HCT116 (cell line): ENCODE measurements at regions not wholly inside any gene's neighbourhood (a gene's known extent, or its start where the extent isn't known, plus 50 kb on each side); places are given as distances from the start of the nearest gene placed in this dataset.

ENCODE experiments used
- ATAC-seq: fragments of 200-7000 bp; cut with Tn5 transposase; 2 replicates; pipeline ENCODE4 v1.9.1; 2020; ENCODE audit warnings: mild to moderate bottlenecking, moderate library complexity
- BruUV-seq: library from RNA; stranded (reverse); fragments of 400-500 nt; replicated peaks from 2 replicates; lab custom pipeline; 2021; lab: Mats Ljungman, UMichigan
- CTCF ChIA-PET: fragments of 300-600 bp; sonication (Branson Sonifier 250); formaldehyde crosslinking; loops from one replicate; lab custom pipeline; 2021; ENCODE audit warnings: antibody characterized with exemption; lab: Charles Lee
- POLR2A ChIA-PET: fragments of 300-600, 350-600 bp; sonication (Branson Sonifier 250); formaldehyde crosslinking; loops from one replicate; lab custom pipeline; 2021; ENCODE audit warnings: antibody characterized with exemption; lab: Charles Lee
- RAD21 ChIA-PET, 2 experiments: fragments of 300-600 bp; sonication (Branson Sonifier 250); formaldehyde crosslinking; loops; one replicate each; lab custom pipeline; 2023; ENCODE audit warnings: low total read pairs in 2 of 2; ENCODE audit not compliant: uncharacterized antibody in 2 of 2, unreplicated experiment in 2 of 2, low non-redundant PET in 1 of 2; lab: Charles Lee
- DNase-seq: peaks from one replicate; pipeline ENCODE4 v3.0.0-alpha.2; 2010; ENCODE audit warnings: low read depth, low spot score
- H2AFZ ChIP-seq: fragments of 200-600 bp; shearing (Covaris generic), sonication (generic); 2 replicates; pipeline ENCODE4 v1.6.1; 2017; ENCODE audit warnings: low read depth, mixed run types, mixed read lengths, antibody characterized with exemption, low read length; ENCODE audit not compliant: poor library complexity, severe bottlenecking
- H3K27ac ChIP-seq: 2 replicates; pipeline ENCODE4 v1.5.1; 2012; ENCODE audit warnings: low read depth, low read length
- H3K27me3 ChIP-seq: fragments of 200-600 bp; sonication (generic); 2 replicates; pipeline ENCODE4 v1.6.1; 2016; ENCODE audit warnings: mixed run types, low read length, mixed read lengths; ENCODE audit not compliant: insufficient read depth
- H3K36me3 ChIP-seq, 2 experiments: fragments of 200-500 bp in 1 of 2; fragments of 200-600 bp in 1 of 2; sonication (Bioruptor generic) in 1 of 2; sonication (generic) in 1 of 2; 2 replicates each; pipeline versions ENCODE4 v1.5.1 to v1.6.1; 2014 to 2016; ENCODE audit warnings: low read length in 2 of 2, inconsistent platforms in 1 of 2, mixed read lengths in 1 of 2, mixed run types in 1 of 2; ENCODE audit not compliant: insufficient read depth in 2 of 2, control insufficient read depth in 1 of 2
- H3K4me1 ChIP-seq, 2 experiments: fragments of 200-600 bp in 1 of 2; sonication (generic) in 1 of 2; 2 replicates each; pipeline versions ENCODE4 v1.5.1 to v1.6.1; 2012 to 2017; ENCODE audit warnings: low read length in 2 of 2, inconsistent platforms in 1 of 2, mild to moderate bottlenecking in 1 of 2, mixed read lengths in 1 of 2, mixed run types in 1 of 2, moderate library complexity in 1 of 2; ENCODE audit not compliant: insufficient read depth in 2 of 2, control insufficient read depth in 1 of 2
- H3K4me2 ChIP-seq: fragments of 200-600 bp; sonication (generic); 2 replicates; pipeline ENCODE4 v1.6.1; 2017; ENCODE audit warnings: mixed run types, low read length, mixed read lengths
- H3K4me3 ChIP-seq, 2 experiments: fragments of 200-600 bp in 1 of 2; sonication (generic) in 1 of 2; replicated peaks in 1 of 2; 2 replicates each; pipeline ENCODE4 v1.5.1; 2011 to 2016; ENCODE audit warnings: low read length in 2 of 2, control low read depth in 1 of 2, low read depth in 1 of 2, mild to moderate bottlenecking in 1 of 2, mixed read lengths in 1 of 2, mixed run types in 1 of 2
- H3K79me2 ChIP-seq: fragments of 200-600 bp; sonication (generic); 2 replicates; pipeline ENCODE4 v1.6.1; 2017; ENCODE audit warnings: mild to moderate bottlenecking, mixed run types, low read length, moderate library complexity, mixed read lengths; ENCODE audit not compliant: insufficient read depth
- H3K9ac ChIP-seq: fragments of 200-600 bp; sonication (generic); 2 replicates; pipeline ENCODE4 v1.6.1; 2016; ENCODE audit warnings: low read length, mixed read lengths
- H3K9me2 ChIP-seq: fragments of 200-600 bp; sonication (generic), shearing (Covaris generic); 2 replicates; pipeline ENCODE4 v1.6.1; 2017; ENCODE audit warnings: mixed run types, mild to moderate bottlenecking, moderate library complexity; ENCODE audit not compliant: insufficient read depth
- H3K9me3 ChIP-seq, 2 experiments: fragments of 200-500 bp in 1 of 2; fragments of 200-600 bp in 1 of 2; sonication (Bioruptor generic) in 1 of 2; sonication (generic) in 1 of 2; 2 replicates each; pipeline ENCODE4 v1.6.1; 2014 to 2017; ENCODE audit warnings: low read length in 2 of 2, mixed read lengths in 2 of 2, inconsistent platforms in 1 of 2, low read depth in 1 of 2, mild to moderate bottlenecking in 1 of 2, mixed run types in 1 of 2, moderate library complexity in 1 of 2; ENCODE audit not compliant: control insufficient read depth in 1 of 2, insufficient read depth in 1 of 2
- H4K20me1 ChIP-seq: fragments of 200-600 bp; sonication (generic), shearing (Covaris generic); 2 replicates; pipeline ENCODE4 v1.6.1; 2017; ENCODE audit warnings: mixed run types, mild to moderate bottlenecking, moderate library complexity; ENCODE audit not compliant: insufficient read depth
- EGR1 ChIP-seq: IDR thresholded peaks from 2 replicates; pipeline ENCODE4 v1.6.1; 2012; ENCODE audit warnings: low read depth
- FOSL1 ChIP-seq: IDR thresholded peaks from 2 replicates; pipeline ENCODE4 v1.6.1; 2012; ENCODE audit warnings: low read depth
- JUND ChIP-seq: IDR thresholded peaks from 2 replicates; pipeline ENCODE4 v1.6.1; 2012
- POLR2A ChIP-seq: IDR thresholded peaks from 2 replicates; pipeline ENCODE4 v1.7.0; 2011; ENCODE audit warnings: borderline replicate concordance; ENCODE audit not compliant: insufficient read depth, insufficient read length; ENCODE audit errors: extremely low read depth
- SRF ChIP-seq: IDR thresholded peaks from 2 replicates; pipeline ENCODE4 v1.6.1; 2012; ENCODE audit warnings: low read depth
- TCF7L2 ChIP-seq: IDR thresholded peaks from 2 replicates; pipeline ENCODE4 v1.7.0; 2011; ENCODE audit warnings: borderline replicate concordance, inconsistent platforms; ENCODE audit not compliant: insufficient read depth, insufficient read length; ENCODE audit errors: extremely low read depth
- YY1 ChIP-seq: IDR thresholded peaks from 2 replicates; pipeline ENCODE4 v1.6.1; 2011; ENCODE audit warnings: low read length, low read depth, moderate library complexity, mild to moderate bottlenecking; ENCODE audit not compliant: insufficient replicate concordance; ENCODE audit errors: extremely low read depth
- intact Hi-C: fragments of 100-400 bp; cut with micrococcal nuclease; formaldehyde crosslinking; loops from 2 replicates; pipeline ENCODE4 v1.10.0; 2022
- TF ChIP-seq, protein P1 (sequence below): IDR thresholded peaks from 2 replicates; pipeline ENCODE4 v1.6.1; 2012
- TF ChIP-seq, protein P2 (sequence below), 3 experiments: fragments of 200-600 bp in 1 of 3; sonication (generic) in 1 of 3; IDR thresholded peaks in 2 of 3; conservative IDR thresholded peaks in 1 of 3; 2 replicates each; pipeline ENCODE4 v1.5.1; 2012 to 2017; ENCODE audit warnings: low read depth in 2 of 3, low read length in 2 of 3, antibody characterized with exemption in 1 of 3, borderline replicate concordance in 1 of 3, control low read depth in 1 of 3, mild to moderate bottlenecking in 1 of 3, mixed read lengths in 1 of 3, mixed run types in 1 of 3, moderate library complexity in 1 of 3; ENCODE audit not compliant: insufficient read depth in 1 of 3
- TF ChIP-seq, protein P3 (sequence below): IDR thresholded peaks from 2 replicates; pipeline ENCODE4 v1.6.1; 2012

DNA sequence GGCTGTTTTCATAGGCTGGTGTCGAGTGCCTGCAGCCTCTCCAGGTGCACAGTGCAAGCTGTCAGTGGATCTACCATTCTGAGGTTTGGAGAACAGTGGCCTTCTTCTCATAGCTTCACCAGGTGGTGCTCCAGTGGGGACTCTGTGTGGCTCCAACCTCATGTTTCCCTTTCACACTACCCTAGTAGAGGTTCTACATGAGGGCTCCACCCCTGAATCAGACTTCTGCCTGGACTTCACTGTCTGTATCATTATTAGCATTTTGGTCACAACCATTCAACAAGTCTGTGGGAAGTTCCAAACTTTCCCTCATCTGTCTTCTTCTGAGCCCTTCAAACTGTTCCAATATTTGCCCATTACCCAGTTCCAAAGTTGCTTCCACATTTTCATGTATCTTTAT is 1003.7 kb downstream of the MCTP2 start:
- no peak overlapping the region for H3K4me3 ChIP-seq
- H3K4me1 ChIP-seq, result no peaks in the 10 kb centered on the region
- H3K9ac ChIP-seq, result no peak overlapping the region
- ChIA-PET POLR2A (no interaction called here), CTCF (no interaction called here), RAD21 (no interaction called here)
- H3K36me3 ChIP-seq, result no peaks in the 10 kb centered on the region
- H3K9me2 ChIP-seq, result no peaks in the 10 kb centered on the region
- H3K27ac ChIP-seq, result no peak overlapping the region
- no peaks in the 10 kb centered on the region for H4K20me1 ChIP-seq
- no peaks in the 10 kb centered on the region; a peak in 1 of 4 replicates for H3K9me3 ChIP-seq
- TF ChIP-seq TCF7L2 (no peak), FOSL1 (no peak), JUND (no peak), SRF (no peak), EGR1 (no peak), POLR2A (no peak), YY1 (no peak)
- TF ChIP-seq, protein P1, sequence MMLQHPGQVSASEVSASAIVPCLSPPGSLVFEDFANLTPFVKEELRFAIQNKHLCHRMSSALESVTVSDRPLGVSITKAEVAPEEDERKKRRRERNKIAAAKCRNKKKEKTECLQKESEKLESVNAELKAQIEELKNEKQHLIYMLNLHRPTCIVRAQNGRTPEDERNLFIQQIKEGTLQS, result no peak
- TF ChIP-seq, protein P2, sequence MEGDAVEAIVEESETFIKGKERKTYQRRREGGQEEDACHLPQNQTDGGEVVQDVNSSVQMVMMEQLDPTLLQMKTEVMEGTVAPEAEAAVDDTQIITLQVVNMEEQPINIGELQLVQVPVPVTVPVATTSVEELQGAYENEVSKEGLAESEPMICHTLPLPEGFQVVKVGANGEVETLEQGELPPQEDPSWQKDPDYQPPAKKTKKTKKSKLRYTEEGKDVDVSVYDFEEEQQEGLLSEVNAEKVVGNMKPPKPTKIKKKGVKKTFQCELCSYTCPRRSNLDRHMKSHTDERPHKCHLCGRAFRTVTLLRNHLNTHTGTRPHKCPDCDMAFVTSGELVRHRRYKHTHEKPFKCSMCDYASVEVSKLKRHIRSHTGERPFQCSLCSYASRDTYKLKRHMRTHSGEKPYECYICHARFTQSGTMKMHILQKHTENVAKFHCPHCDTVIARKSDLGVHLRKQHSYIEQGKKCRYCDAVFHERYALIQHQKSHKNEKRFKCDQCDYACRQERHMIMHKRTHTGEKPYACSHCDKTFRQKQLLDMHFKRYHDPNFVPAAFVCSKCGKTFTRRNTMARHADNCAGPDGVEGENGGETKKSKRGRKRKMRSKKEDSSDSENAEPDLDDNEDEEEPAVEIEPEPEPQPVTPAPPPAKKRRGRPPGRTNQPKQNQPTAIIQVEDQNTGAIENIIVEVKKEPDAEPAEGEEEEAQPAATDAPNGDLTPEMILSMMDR (IDR thresholded peaks at IDR 0.05 in 2 of 3, conservative IDR thresholded peaks at IDR 0.05 in 1 of 3; ENCODE audit: borderline replicate concordance in 1 of 3, insufficient read depth in 1 of 3, low read depth in 2 of 3, low read length in 2 of 3), result no peak
- TF ChIP-seq, protein P3, sequence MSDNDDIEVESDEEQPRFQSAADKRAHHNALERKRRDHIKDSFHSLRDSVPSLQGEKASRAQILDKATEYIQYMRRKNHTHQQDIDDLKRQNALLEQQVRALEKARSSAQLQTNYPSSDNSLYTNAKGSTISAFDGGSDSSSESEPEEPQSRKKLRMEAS, result no peak
- ATAC-seq (no peak), DNase-seq (no peak)
- no TSS peak for BruUV-seq
- H2AFZ ChIP-seq, result no peak overlapping the region
- no peaks in the 10 kb centered on the region for H3K79me2 ChIP-seq
- H3K4me2 ChIP-seq, result no peak overlapping the region
- intact Hi-C loops, result no loop called here
- H3K27me3 ChIP-seq, result peaks cover 3% of the 10 kb centered on the region
